SJCRH30 (cell line): ENCODE measurements at regions not wholly inside any gene's neighbourhood (a gene's known extent, or its start where the extent isn't known, plus 50 kb on each side); places are given as distances from the start of the nearest gene placed in this dataset.
"Not testable (repeated sequence)": the region's sequence is repeated elsewhere in the genome, so short reads cannot be mapped to it uniquely, and the experiment has no call there.

Source experiments
- DNase-seq, 2 experiments: peaks; one replicate each; pipeline ENCODE4 v3.0.0-alpha.2; 2015 to 2020
- H3K27ac ChIP-seq: fragments of 250-450 bp; sonication (Bioruptor Pico); 2 replicates; pipeline ENCODE4 v1.5.1; 2020; ENCODE audit warnings: mild to moderate bottlenecking, moderate library complexity
- H3K27me3 ChIP-seq: fragments of 250-450 bp; sonication (Bioruptor Pico); 2 replicates; pipeline ENCODE4 v1.5.1; 2020; ENCODE audit warnings: mild to moderate bottlenecking, moderate library complexity
- H3K36me3 ChIP-seq: fragments of 250-450 bp; sonication (Bioruptor Pico); 2 replicates; pipeline ENCODE4 v1.5.1; 2020; ENCODE audit warnings: mild to moderate bottlenecking, moderate library complexity
- H3K4me1 ChIP-seq: fragments of 250-450 bp; sonication (Bioruptor Pico); 2 replicates; pipeline ENCODE4 v1.5.1; 2020; ENCODE audit warnings: mild to moderate bottlenecking, moderate library complexity
- H3K4me3 ChIP-seq: fragments of 250-450 bp; sonication (Bioruptor Pico); 2 replicates; pipeline ENCODE4 v1.5.1; 2020; ENCODE audit warnings: mild to moderate bottlenecking, moderate library complexity
- H3K9me3 ChIP-seq: fragments of 250-450 bp; sonication (Bioruptor Pico); replicated peaks from 2 replicates; pipeline ENCODE4 v1.5.1; 2020; ENCODE audit warnings: mild to moderate bottlenecking, moderate library complexity

DNA sequence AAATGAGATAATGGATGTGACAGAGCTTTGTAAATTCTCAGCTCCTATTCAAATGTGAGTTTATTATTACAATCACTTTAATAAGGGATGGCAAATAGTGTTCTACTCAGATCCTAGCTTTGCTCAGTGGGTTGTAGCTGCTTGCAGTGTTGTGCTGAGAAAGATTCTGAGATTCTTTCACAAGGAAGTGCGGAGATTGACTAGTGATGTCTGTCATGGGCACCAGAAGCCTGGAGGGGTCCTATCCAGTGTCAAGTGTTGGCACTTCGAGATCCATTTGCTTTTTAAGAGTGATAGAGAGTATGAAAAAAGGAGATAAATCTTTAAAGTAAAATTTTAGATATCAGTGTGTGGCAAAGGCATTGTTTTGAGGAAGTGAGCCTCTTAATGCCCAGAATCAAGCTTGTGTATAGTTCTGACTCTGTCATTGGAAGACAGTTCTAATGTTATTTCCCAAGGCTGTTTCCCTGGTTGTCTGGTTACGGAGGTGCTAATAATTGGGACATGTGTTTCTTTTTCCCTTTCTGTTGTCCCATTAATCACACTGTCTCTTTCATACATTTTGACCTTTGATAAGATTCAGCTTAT, 181.7 kb upstream of the SPRED2 start:
- DNase-seq, result no peak
- Histone ChIP-seq H3K27ac (no peak overlapping the region), H3K9me3 (no peaks in the 10 kb centered on the region), H3K4me3 (no peak overlapping the region), H3K27me3 (peaks cover 3% of the 10 kb centered on the region; the same call in 1 of the 2 replicates), H3K4me1 (no peaks in the 10 kb centered on the region; the same call in 1 of the 2 replicates), H3K36me3 (no peaks in the 10 kb centered on the region)

DNA sequence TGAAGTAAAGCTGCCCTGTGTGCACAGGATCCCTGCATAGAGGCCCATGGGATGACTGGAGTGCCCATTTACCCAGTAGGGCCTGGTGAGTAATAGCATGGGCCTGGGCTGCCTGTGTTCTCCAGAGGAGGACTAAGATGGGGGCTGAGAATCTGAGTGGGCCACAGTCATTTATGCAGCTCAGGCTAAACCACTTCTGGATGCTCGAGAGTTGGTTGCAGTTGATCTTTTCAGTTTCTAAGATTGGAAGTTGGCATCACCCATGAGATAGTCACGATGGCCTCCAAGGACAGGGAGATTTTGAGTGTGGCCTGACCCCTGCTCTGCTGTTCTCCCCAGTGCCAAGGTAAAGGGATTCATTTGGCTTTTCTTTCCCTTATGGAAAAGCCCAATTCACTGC, 179.1 kb upstream of the SPRED2 start:
- H3K27ac ChIP-seq, result no peak overlapping the region
- H3K27me3 ChIP-seq, result peaks cover 16% of the 10 kb centered on the region
- H3K9me3 ChIP-seq, result no peaks in the 10 kb centered on the region
- H3K36me3 ChIP-seq, result no peaks in the 10 kb centered on the region
- DNase-seq, result no peak
- no peaks in the 10 kb centered on the region; the same call in 1 of the 2 replicates for H3K4me1 ChIP-seq
- H3K4me3 ChIP-seq, result no peak overlapping the region

DNA sequence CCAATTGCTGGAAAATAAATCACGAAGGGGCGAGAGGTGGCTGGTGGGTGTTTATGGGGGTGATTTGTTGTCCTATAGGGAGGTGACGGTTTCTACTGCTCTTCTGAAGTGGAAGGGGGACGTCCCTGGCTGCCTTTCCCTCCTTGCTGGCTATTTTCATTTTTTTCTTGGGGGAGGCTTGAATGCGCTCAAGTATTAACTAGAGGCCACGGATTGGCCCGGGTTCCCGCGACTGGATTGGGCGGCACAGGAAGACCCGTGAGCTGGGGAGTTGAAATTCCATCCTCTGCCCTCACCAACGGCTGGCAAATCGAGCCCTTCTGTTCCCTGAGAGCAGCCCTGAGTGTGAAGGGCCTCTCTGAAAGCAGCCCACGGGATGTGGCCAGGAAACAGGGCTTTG, 176.5 kb upstream of the SPRED2 start:
- DNase-seq, result no peak
- no peak overlapping the region for H3K4me3 ChIP-seq
- H3K4me1 ChIP-seq, result no peaks in the 10 kb centered on the region; the same call in 1 of the 2 replicates
- no peak overlapping the region for H3K27ac ChIP-seq
- peaks cover 16% of the 10 kb centered on the region for H3K27me3 ChIP-seq
- no peaks in the 10 kb centered on the region for H3K9me3 ChIP-seq
- no peaks in the 10 kb centered on the region for H3K36me3 ChIP-seq

DNA sequence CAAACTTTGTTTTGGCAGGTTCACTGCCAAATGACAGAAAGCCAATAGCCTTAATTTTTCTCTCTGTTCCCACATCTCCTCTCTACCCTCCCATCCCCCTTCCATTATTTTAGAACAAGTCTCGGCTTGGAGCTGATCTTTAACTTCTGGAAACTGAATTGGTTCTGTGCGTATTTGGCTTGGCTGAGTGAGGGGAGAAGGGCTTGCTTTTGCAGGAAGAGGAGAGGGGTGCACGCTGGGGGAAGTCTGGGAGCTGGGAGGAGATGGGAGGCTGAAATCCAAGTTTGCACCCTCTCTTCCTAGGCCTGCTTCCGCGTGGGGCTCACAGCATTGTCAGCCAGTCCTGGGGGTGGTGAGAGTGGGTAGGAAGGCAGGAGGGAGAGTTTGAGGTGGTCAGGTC, 176.1 kb upstream of the SPRED2 start:
- Histone ChIP-seq H3K27ac (no peak overlapping the region), H3K9me3 (no peaks in the 10 kb centered on the region)

GRCh38 chr2:65607662-65608305, 175.4 kb upstream of the SPRED2 start:
- Histone ChIP-seq H3K4me3 (no peak overlapping the region), H3K4me1 (no peaks in the 10 kb centered on the region; the same call in 1 of the 2 replicates), H3K9me3 (no peaks in the 10 kb centered on the region), H3K36me3 (no peaks in the 10 kb centered on the region), H3K27ac (no peak overlapping the region), H3K27me3 (peaks cover 16% of the 10 kb centered on the region)
- DNase-seq, result no peak

More for the DNA sequence above, 176.1 kb upstream of the SPRED2 start:
- DNase-seq, result no peak
- Histone ChIP-seq H3K4me3 (no peak overlapping the region), H3K4me1 (no peaks in the 10 kb centered on the region; the same call in 1 of the 2 replicates), H3K36me3 (no peaks in the 10 kb centered on the region), H3K27me3 (peaks cover 16% of the 10 kb centered on the region)

GRCh38 chr2:65605743-65606058, 173.3 kb upstream of the SPRED2 start:
- Histone ChIP-seq H3K9me3 (no peaks in the 10 kb centered on the region), H3K4me1 (no peaks in the 10 kb centered on the region), H3K4me3 (no peak overlapping the region), H3K27ac (no peak overlapping the region), H3K27me3 (peaks cover 16% of the 10 kb centered on the region), H3K36me3 (no peaks in the 10 kb centered on the region)
- DNase-seq, result no peak

- no peak overlapping the region for H3K27ac ChIP-seq
- no peak overlapping the region for H3K4me3 ChIP-seq
- H3K27me3 ChIP-seq, result peaks cover 16% of the 10 kb centered on the region
- DNase-seq, result no peak
- H3K4me1 ChIP-seq, result no peaks in the 10 kb centered on the region
- H3K36me3 ChIP-seq, result no peaks in the 10 kb centered on the region
- no peaks in the 10 kb centered on the region for H3K9me3 ChIP-seq
These were observed 172.8 kb upstream of the SPRED2 start for GRCh38 chr2:65605058-65605742.

DNA sequence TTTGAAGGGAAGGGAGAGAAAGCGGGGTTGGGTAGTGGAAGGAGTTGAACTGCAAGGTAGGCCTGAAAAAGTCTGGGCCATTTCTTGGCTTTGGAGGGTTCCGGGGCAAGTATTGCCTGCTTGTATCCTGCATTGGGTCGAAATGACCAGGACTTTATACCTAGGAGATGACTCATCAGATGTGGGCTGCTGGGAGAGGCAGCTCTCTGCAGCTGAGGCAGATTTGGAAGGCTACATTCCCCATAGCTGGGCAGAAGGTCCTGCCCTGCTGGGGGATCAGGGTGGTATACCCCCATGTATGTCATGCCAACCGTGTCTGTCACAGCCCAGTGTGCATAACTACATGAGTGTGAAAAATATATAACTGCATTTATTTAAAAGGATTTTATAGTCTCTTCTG, 171.8 kb upstream of the SPRED2 start:
- H3K4me3 ChIP-seq, result no peak overlapping the region
- H3K4me1 ChIP-seq, result no peaks in the 10 kb centered on the region
- H3K9me3 ChIP-seq, result no peaks in the 10 kb centered on the region
- H3K27ac ChIP-seq, result no peak overlapping the region
- H3K36me3 ChIP-seq, result no peaks in the 10 kb centered on the region
- no peak for DNase-seq
- peaks cover 13% of the 10 kb centered on the region for H3K27me3 ChIP-seq

GRCh38 chr2:65602603-65603235, 170.3 kb upstream of the SPRED2 start:
- no peaks in the 10 kb centered on the region for H3K36me3 ChIP-seq
- no peak overlapping the region for H3K4me3 ChIP-seq
- no peak for DNase-seq
- H3K4me1 ChIP-seq, result no peaks in the 10 kb centered on the region
- H3K27me3 ChIP-seq, result peaks cover 4% of the 10 kb centered on the region; the same call in 1 of the 2 replicates
- H3K9me3 ChIP-seq, result no peaks in the 10 kb centered on the region
- H3K27ac ChIP-seq, result no peak overlapping the region

GRCh38 chr2:65600871-65601270, 168.5 kb upstream of the SPRED2 start:
- H3K36me3 ChIP-seq, H3K27me3 ChIP-seq, H3K4me1 ChIP-seq, H3K9me3 ChIP-seq, H3K27ac ChIP-seq, H3K4me3 ChIP-seq, DNase-seq: not testable (repeated sequence)

DNA sequence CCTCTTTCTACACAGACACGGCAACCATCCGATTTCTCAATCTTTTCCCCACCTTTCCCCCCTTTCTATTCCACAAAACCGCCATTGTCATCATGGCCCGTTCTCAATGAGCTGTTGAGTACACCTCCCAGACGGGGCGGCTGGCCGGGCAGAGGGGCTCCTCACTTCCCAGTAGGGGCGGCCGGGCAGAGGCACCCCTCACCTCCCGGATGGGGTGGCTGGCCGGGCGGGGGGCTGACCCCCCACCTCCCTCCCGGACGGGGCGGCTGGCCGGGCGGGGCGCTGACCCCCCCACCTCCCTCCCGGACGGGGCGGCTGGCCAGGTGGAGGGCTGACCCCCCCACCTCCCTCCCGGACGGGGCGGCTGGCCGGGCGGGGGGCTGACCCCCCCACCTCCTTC, 168.0 kb upstream of the SPRED2 start:
- H3K4me1 ChIP-seq, H3K27ac ChIP-seq, H3K36me3 ChIP-seq, DNase-seq, H3K27me3 ChIP-seq, H3K4me3 ChIP-seq, H3K9me3 ChIP-seq: not testable (repeated sequence)

DNA sequence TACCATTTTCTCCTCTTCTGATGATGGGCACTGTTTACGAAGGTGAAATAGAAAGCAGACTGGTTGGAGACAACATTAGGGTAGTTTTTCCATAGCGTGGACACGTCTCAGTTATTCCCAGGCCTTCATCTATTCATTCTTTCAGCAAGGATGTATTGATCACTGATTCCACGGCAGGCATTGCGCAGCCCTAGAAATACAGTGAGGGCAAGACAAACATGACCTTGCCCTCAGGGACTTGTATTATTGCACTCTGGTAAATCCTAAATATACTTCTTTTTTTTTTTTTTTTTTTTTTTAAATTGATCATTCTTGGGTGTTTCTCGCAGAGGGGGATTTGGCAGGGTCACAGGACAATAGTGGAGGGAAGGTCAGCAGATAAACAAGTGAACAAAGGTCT, 167.3 kb upstream of the SPRED2 start:
- Histone ChIP-seq H3K4me3 (no peak overlapping the region), H3K27ac (no peak overlapping the region), H3K36me3 (no peaks in the 10 kb centered on the region), H3K4me1 (no peaks in the 10 kb centered on the region), H3K9me3 (no peaks in the 10 kb centered on the region), H3K27me3 (no peaks in the 10 kb centered on the region)
- no peak for DNase-seq

GRCh38 chr2:65598996-65599395, 166.6 kb upstream of the SPRED2 start:
- H3K4me3 ChIP-seq, result no peak overlapping the region
- no peak for DNase-seq
- H3K9me3 ChIP-seq, result no peaks in the 10 kb centered on the region
- no peaks in the 10 kb centered on the region for H3K27me3 ChIP-seq
- H3K4me1 ChIP-seq, result no peaks in the 10 kb centered on the region
- H3K27ac ChIP-seq, result no peak overlapping the region
- no peaks in the 10 kb centered on the region for H3K36me3 ChIP-seq

DNA sequence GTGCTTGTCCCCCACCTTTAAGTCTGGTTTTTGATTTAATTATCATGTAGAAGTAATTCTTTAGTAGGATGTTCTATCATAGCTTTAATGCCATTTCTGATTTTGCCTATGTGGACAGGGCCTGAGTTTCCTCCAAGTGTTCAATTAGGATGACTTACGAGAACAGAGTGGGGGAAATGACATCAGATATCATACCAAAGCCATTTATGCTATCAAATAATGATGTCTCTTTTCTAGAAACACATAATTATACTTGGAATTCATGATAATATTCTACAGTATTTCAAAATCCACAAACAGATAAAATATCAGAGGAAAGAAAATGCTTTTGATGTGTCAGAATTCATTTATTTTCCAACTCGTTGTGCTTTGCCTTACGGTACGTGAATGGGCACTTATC, 165.9 kb upstream of the SPRED2 start:
- Histone ChIP-seq H3K36me3 (no peaks in the 10 kb centered on the region), H3K9me3 (no peaks in the 10 kb centered on the region), H3K4me3 (no peak overlapping the region), H3K27ac (no peak overlapping the region), H3K27me3 (no peaks in the 10 kb centered on the region), H3K4me1 (no peaks in the 10 kb centered on the region)
- no peak for DNase-seq

DNA sequence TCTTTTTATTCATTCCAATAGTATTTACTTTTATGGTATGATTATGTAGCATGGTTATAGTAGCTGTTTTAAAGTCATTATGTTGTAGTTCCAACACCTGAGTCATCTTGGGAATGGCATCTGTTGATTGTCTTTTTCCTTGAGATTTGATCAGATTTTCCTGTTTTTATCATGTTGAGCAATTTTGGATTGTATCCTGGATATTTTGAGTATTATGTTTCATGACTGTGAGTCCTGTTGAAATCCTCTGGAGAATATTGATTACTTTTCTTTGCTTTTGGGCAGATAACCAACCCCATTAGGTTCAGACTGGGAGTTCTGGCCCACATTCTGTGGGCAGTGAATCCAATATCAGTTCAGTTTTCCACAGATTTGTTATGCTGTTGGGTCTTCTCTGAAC, 163.2 kb upstream of the SPRED2 start:
- DNase-seq, result no peak
- Histone ChIP-seq H3K27ac (no peak overlapping the region), H3K27me3 (0 out of 2 replicates have a peak, but pooled peaks cover 3% of the 10 kb centered on the region), H3K4me1 (no peaks in the 10 kb centered on the region), H3K9me3 (no peaks in the 10 kb centered on the region), H3K36me3 (no peaks in the 10 kb centered on the region), H3K4me3 (no peak overlapping the region)
